Right cardiac atrium (tissue), 5 donors: ENCODE measurements at regions not wholly inside any gene's neighbourhood (a gene's known extent, or its start where the extent isn't known, plus 50 kb on each side); places are given as distances from the start of the nearest gene placed in this dataset.

Source experiments
- ATAC-seq, 2 donors: fragments of 200-7000 bp; cut with Tn5 transposase; one replicate each; pipeline versions ENCODE4 v1.8.0 to v1.9.1; 2020; ENCODE audit warnings: moderate library complexity in 2 of 2, mild to moderate bottlenecking in 1 of 2
- DNase-seq, 3 donors: peaks; one replicate each; pipeline ENCODE4 v3.0.0-alpha.2; 2020
- H3K27ac ChIP-seq: one replicate; pipeline ENCODE4 v1.5.1; 2013; ENCODE audit warnings: mild to moderate bottlenecking, low read length, control low read depth, moderate library complexity
- H3K27me3 ChIP-seq: one replicate; pipeline ENCODE4 v1.6.1; 2013; ENCODE audit not compliant: control insufficient read depth, insufficient read depth
- H3K4me1 ChIP-seq: one replicate; pipeline ENCODE4 v1.6.1; 2013; ENCODE audit warnings: low read length; ENCODE audit not compliant: control insufficient read depth, insufficient read depth
- H3K4me3 ChIP-seq: one replicate; pipeline ENCODE4 v1.5.1; 2013; ENCODE audit warnings: low read length, control low read depth
- H3K9me3 ChIP-seq: one replicate; pipeline ENCODE4 v1.6.1; 2013; ENCODE audit warnings: low read length; ENCODE audit not compliant: control insufficient read depth
- WGBS: extraction: QIAGEN DNeasy Blood & Tissue Kit; methylation state at CpG from one replicate; pipeline ENCODE4 v1.1.7; 2013; 5-methylcytosine and 5-hydroxymethylcytosine counted together
- intact Hi-C, 4 donors: fragments of 100-400 bp; cut with DNase I; formaldehyde crosslinking; loops; one replicate each; pipeline versions ENCODE4 v1.11.0 to v1.14.0; 2022 to 2023
- donor health status: healthy with polysubstance abuse.
- donor health status: DM: no; HTN: yes; CAD: no.
- donor health status: DM: no; HTN: no; CAD: no.
- donor health status: DM: no; HTN: yes; CAD: no; lungs with severe emphysema.
- donor health status: DM: yes; HTN: yes; CAD: no.

GRCh38 chr21:17449701-17450100 lies 63.1 kb upstream of the CXADR start:
- DNase-seq (no peak), ATAC-seq (no peak)
- no peak overlapping the region for H3K4me3 ChIP-seq
- no peaks in the 10 kb centered on the region for H3K9me3 ChIP-seq
- no peaks in the 10 kb centered on the region for H3K27me3 ChIP-seq
- peaks cover 3% of the 10 kb centered on the region for H3K4me1 ChIP-seq
- intact Hi-C loops: no loop called here
- H3K27ac ChIP-seq: no peak overlapping the region

DNA sequence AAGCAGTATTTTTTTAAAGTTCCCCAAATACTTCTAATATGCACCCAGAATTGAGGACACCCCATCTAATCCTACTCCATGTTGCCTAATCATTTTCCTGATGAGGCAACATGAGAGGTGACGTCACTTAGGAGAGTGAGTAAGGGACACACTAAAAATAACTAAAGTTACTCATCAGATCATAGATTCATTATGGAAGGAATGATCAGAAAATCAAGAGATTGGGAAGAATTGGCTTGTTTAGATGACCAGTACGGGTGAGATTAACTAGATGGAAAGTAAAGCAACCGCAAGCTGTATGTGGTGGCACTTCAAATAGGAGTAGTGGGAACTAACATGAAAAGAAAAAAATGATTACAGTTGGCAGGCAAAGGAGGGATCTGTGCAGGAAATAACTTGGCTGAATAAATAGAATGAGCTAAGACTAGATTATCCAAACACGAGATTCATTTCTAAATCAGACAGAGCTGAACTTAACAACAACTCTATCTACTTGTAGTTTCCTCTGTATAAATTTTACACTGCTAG lies 61.4 kb upstream of the CXADR start:
- H3K27ac ChIP-seq: no peak overlapping the region

GRCh38 chr21:17454315-17455027 lies 58.4 kb upstream of the CXADR start:
- Histone ChIP-seq H3K27me3 (no peaks in the 10 kb centered on the region), H3K27ac (peak overlapping the region; percentile 27), H3K9me3 (no peaks in the 10 kb centered on the region), H3K4me1 (peaks cover 3% of the 10 kb centered on the region), H3K4me3 (no peak overlapping the region)
- DNase-seq: peak; percentile 44 to 64 (median 52)
- intact Hi-C loops: no loop called here
- peak; percentile 87 for ATAC-seq
- WGBS: 22% methylated on average over 24 of the region's 24 CpGs

More for the DNA sequence above, 61.4 kb upstream of the CXADR start:
- no peak for DNase-seq
- peak; percentile 68 to 75 for ATAC-seq
- peaks cover 3% of the 10 kb centered on the region for H3K4me1 ChIP-seq
- no peaks in the 10 kb centered on the region for H3K9me3 ChIP-seq
- intact Hi-C loops: no loop called here
- no peaks in the 10 kb centered on the region for H3K27me3 ChIP-seq
- H3K4me3 ChIP-seq: no peak overlapping the region
- 24% methylated on average over 4 of the region's 4 CpGs for WGBS

DNA sequence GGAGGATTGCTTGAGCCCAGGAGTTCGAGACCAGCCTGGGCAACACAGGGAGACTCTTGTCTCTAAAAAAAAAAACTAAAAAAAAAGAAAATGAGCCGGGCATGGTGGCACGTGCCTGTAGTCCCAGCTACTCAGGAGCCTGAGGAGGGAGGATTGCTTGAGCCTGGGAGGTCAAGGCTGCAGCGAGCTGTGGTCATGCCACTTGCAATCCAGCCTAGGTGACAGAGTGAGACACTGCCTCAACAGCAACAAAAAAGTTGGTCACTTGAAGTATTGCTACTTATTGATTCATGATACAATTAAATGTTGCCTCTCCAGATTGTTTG lies 57.9 kb upstream of the CXADR start:
- Histone ChIP-seq H3K27ac (no peak overlapping the region), H3K4me1 (peaks cover 3% of the 10 kb centered on the region), H3K9me3 (no peaks in the 10 kb centered on the region), H3K4me3 (no peak overlapping the region), H3K27me3 (no peaks in the 10 kb centered on the region)
- DNase-seq (no peak), ATAC-seq (no peak)
- 63% methylated on average over 4 of the region's 4 CpGs for WGBS
- intact Hi-C loops: no loop called here

DNA sequence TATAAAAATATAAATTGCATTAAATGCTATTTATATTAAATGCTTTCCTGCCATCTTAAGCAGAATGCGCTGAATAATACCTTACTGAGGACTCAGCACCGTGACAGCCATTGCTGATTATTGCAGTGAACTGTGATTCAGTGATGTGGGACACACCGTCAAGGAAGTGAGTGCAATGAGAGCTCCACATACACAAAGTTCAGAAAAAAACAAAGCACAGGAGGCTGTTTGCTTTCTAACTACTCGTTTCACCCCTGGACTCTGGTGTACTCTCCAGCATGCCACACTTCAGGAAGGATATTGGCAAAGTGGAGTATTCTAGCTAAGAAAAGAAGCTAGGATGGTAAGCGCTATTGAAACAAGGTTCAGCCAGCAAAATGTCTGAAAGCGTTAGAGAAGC lies 57.4 kb upstream of the CXADR start:
- H3K27me3 ChIP-seq: no peaks in the 10 kb centered on the region
- ATAC-seq: no peak
- H3K4me1 ChIP-seq: peaks cover 3% of the 10 kb centered on the region
- H3K27ac ChIP-seq: no peak overlapping the region
- H3K9me3 ChIP-seq: no peaks in the 10 kb centered on the region
- intact Hi-C loops: no loop called here
- no peak for DNase-seq
- no peak overlapping the region for H3K4me3 ChIP-seq
- 84% methylated on average over 6 of the region's 6 CpGs for WGBS

DNA sequence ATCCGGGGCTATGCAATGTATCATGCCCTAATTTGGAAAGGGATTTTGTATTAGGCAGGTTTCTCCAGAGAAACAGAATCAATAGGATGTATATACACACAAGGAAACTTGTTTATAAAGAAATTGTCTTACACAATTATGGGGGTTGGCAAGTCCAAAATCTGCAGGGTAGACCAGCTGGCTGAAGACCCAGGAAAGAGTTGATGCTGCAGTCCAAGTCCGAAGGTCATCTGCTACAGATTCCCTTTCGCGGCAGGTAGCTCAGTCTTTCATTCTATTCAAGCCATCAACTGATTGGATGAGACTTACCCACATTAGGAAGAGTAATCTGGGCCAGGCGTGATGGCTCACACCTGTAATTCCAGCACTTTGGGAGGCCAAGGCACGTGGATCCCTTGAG lies 54.6 kb upstream of the CXADR start:
- no peaks in the 10 kb centered on the region for H3K4me1 ChIP-seq
- no peaks in the 10 kb centered on the region for H3K27me3 ChIP-seq
- intact Hi-C loops: no loop called here
- ATAC-seq (no peak), DNase-seq (no peak)
- no peak overlapping the region for H3K4me3 ChIP-seq
- H3K9me3 ChIP-seq: no peaks in the 10 kb centered on the region
- H3K27ac ChIP-seq: no peak overlapping the region
- 75% methylated on average over 6 of the region's 6 CpGs for WGBS

DNA sequence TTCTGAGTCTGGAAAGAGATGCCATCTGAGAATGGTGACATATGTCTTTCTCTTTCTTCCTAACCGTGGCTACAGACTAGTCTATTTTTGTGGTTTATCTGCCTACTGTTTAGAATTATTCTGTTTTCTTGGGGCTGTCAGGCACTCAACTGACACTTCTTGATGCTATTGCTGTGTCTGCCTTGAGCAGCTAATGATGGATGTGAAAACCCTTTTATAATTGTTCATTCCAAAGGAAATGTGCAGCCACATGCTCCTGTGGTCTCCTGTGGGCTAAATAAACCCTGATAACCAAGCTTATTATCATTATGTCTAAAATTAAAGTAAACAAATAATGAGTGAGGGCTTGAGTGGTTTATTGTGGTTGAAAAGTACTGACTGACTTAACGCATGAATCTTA lies 52.7 kb upstream of the CXADR start:
- 30% methylated on average over 2 of the region's 2 CpGs for WGBS
- ATAC-seq (no peak), DNase-seq (no peak)
- peak overlapping the region; percentile 61 for H3K27ac ChIP-seq
- H3K4me3 ChIP-seq: no peak overlapping the region
- no peaks in the 10 kb centered on the region for H3K9me3 ChIP-seq
- intact Hi-C loops: no loop called here
- H3K4me1 ChIP-seq: no peaks in the 10 kb centered on the region
- H3K27me3 ChIP-seq: no peaks in the 10 kb centered on the region

- Histone ChIP-seq H3K4me3 (no peak overlapping the region), H3K27me3 (no peaks in the 10 kb centered on the region), H3K4me1 (no peaks in the 10 kb centered on the region), H3K9me3 (no peaks in the 10 kb centered on the region), H3K27ac (no peak overlapping the region)
- peak; percentile 89 for ATAC-seq
- 24% methylated on average over 3 of the region's 3 CpGs for WGBS
- peak in 2 of 3 donors; percentile 45 to 57 for DNase-seq
- intact Hi-C loops: no loop called here
Observed at GRCh38 chr21:17461014-17461413, 51.8 kb upstream of the CXADR start.

GRCh38 chr21:17461582-17461981 lies 51.3 kb upstream of the CXADR start:
- no peak for DNase-seq
- intact Hi-C loops: no loop called here

GRCh38 chr21:17462276-17462981 lies 50.4 kb upstream of the CXADR start:
- ATAC-seq (peak; percentile 33 to 43), DNase-seq (no peak)
- no peaks in the 10 kb centered on the region for H3K4me1 ChIP-seq
- peak overlapping the region; percentile 85 for H3K27ac ChIP-seq
- H3K9me3 ChIP-seq: no peaks in the 10 kb centered on the region
- WGBS: 63% methylated on average over 16 of the region's 16 CpGs
- no peaks in the 10 kb centered on the region for H3K27me3 ChIP-seq
- no peak overlapping the region for H3K4me3 ChIP-seq
- intact Hi-C loops: no loop called here

More at GRCh38 chr21:17461582-17461981, 51.3 kb upstream of the CXADR start:
- WGBS: 75% methylated on average over 4 of the region's 4 CpGs
- Histone ChIP-seq H3K4me1 (no peaks in the 10 kb centered on the region), H3K27ac (peak overlapping the region; percentile 85), H3K9me3 (no peaks in the 10 kb centered on the region), H3K27me3 (no peaks in the 10 kb centered on the region), H3K4me3 (no peak overlapping the region)
- no peak for ATAC-seq
